ENCODE measurements at regions not wholly inside any gene's neighbourhood (a gene's known extent, or its start where the extent isn't known, plus 50 kb on each side); places are given as distances from the start of the nearest gene placed in this dataset.

DNA sequence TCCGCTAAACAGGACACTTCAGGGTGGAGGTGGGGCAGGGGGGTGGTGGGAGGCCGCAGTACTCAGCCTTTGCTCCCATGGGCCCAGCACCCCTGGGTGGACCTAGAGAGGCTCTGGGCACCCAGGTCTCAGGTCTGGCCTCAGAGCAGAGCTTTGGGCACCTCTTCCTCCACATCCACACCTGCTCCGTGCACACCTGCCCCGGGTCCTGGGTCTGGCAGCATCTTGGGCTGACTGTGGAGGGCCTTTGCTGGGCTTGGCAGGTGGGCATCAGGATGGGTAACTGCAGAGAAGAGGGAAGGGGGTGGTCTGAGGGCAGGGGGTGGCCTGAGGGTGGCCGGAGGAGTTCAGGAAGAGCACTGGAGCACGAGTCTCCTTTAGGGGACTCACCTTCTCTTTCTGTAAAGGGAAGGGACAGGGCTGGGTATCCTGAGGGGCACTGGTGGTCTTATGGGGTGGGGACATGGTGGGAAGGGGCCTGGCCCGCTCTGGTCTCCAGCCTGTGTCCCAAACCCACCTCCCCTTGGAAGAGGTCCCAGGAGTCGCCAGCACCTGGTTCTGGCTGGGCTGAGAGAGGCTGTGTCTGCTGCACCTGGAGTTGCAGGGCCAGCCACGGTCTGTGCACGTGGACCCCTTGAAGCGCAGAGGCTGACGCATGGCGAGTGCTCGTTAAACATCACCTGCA lies 106.7 kb upstream of the IER5L start:
- TF ChIP-seq, protein P1, sequence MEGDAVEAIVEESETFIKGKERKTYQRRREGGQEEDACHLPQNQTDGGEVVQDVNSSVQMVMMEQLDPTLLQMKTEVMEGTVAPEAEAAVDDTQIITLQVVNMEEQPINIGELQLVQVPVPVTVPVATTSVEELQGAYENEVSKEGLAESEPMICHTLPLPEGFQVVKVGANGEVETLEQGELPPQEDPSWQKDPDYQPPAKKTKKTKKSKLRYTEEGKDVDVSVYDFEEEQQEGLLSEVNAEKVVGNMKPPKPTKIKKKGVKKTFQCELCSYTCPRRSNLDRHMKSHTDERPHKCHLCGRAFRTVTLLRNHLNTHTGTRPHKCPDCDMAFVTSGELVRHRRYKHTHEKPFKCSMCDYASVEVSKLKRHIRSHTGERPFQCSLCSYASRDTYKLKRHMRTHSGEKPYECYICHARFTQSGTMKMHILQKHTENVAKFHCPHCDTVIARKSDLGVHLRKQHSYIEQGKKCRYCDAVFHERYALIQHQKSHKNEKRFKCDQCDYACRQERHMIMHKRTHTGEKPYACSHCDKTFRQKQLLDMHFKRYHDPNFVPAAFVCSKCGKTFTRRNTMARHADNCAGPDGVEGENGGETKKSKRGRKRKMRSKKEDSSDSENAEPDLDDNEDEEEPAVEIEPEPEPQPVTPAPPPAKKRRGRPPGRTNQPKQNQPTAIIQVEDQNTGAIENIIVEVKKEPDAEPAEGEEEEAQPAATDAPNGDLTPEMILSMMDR (IDR thresholded peaks at IDR 0.05 in 4 of 5, conservative IDR thresholded peaks at IDR 0.05 in 1 of 5) = no peak
- no peak for TF ChIP-seq POLR2A (IDR thresholded peaks at IDR 0.05)
